Fibroblast of skin of abdomen (primary cell): ENCODE measurements at regions not wholly inside any gene's neighbourhood (a gene's known extent, or its start where the extent isn't known, plus 50 kb on each side); places are given as distances from the start of the nearest gene placed in this dataset.
"Not testable (repeated sequence)": the region's sequence is repeated elsewhere in the genome, so short reads cannot be mapped to it uniquely, and the experiment has no call there.

ENCODE experiments used
- DNase-seq: peaks from one replicate; pipeline ENCODE4 v3.0.0-alpha.2; 2013

DNA sequence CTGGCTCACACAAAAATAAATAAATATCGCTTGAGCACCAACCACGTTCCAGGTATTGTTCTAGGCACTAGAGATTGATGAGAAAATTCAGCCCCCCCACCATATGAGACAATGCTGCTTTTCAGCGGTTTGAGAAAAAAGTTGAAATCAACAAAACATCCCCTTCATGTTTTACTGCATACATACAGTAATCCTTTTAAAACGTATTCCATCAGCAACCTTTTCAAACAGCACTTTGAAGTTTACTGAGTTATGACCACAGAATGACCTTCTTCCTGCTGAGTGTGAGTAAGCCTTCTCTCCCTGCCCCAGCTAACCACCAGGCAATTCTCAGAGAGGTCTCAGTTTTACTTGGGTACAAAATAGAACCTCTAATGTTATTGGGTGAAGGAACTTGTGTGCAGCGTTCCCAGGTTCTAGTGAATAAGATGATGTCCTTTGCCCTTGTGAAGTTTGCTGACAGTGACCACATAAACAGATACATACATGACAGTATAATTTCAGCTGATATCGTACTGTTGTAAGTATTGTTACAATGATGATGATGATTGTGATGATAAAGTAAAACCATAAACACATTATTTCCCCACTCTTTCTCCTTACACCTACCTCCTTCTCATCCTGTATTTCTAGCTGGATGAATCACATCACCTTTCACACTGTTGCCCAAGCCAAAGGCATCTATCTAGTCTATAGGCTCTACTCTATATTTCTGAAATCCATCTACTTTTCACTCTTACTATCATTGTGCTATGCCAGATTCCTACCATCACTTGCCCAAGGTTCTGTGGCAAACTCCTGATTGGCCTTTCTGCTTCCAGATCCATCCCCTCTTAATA, 124.4 kb upstream of the KRR1 start:
- DNase-seq, result peak; percentile 87

DNA sequence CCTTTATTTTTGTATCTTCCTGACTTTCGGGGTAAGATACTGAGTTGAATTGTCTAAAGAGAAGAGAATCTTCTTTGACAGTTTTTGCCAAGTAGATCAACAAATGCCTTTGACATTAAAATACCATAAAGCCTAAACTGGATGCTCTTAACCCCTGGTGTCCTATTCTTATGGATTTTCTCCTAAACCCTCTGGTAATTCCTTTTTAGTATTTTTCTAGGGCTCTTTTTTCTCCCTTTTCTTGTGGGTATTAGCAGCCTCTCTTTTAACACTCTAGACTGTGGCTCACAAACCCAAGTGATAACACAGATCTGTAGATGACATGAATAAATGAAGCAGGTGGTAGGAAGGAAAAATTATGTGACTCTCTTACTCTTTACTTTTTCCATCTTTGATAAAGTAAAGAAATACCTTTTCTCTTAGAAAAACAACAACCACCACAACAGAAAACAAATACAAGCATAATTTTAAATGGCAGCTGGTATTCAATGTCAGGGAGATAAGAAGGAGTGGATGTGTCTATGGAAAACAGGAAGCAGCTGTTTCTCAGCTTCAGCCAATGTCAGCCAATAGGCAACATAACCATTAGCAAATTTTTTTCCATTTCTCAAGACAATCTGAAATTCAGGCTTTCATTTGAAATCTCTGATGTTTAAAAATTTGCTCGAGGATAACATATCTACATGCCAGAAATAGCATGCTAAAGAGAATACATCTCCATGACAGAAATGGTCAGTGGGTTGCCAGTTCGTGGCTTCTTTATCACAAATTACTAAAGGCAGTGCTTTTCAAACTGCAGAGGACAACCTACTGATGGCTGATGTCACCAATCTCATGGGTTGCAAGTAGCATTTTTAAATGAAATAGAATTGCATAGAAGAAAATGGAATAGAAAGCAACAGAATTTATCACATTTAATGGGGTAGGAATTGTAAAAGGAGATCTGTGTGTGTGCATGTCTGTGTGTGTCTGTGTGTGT, 123.1 kb upstream of the KRR1 start:
- no peak for DNase-seq

DNA sequence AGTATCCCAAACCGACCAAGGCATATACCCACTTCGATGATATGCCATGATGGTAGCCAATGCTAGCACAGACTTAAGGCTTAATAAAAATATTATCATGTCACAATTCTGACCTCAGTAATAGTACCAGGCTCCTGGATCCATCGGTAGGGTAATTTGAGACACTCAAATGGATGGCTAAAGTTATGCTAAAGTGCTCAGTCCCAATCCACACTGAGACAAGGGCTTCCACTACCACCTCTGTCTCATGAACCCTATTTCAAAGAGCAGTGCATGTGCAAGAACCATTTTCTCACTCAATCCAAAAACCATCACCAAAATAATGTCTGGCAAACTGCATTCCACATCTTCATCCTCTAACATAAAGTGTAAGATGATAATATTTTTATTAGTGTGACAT, 122.4 kb upstream of the KRR1 start:
- DNase-seq, result no peak

DNA sequence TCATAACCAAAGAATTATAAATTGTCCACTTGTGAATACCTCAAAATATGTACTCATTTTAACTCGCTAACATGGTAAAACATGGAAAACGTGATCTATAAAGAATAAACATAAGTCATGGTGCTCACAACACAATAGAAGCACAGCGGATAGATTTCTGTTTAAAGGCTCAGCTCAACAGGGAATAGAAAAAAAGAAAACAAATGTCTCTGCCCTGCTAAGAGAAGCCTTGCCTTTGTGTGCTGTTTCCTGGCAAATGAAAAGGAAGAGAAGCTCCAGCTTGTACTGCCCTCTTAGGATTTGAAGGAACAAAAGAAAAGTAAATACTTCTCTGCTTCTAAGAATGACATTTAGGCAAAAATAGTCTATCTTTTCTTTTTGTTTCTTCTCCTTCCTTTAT, 121.0 kb upstream of the KRR1 start:
- no peak for DNase-seq

DNA sequence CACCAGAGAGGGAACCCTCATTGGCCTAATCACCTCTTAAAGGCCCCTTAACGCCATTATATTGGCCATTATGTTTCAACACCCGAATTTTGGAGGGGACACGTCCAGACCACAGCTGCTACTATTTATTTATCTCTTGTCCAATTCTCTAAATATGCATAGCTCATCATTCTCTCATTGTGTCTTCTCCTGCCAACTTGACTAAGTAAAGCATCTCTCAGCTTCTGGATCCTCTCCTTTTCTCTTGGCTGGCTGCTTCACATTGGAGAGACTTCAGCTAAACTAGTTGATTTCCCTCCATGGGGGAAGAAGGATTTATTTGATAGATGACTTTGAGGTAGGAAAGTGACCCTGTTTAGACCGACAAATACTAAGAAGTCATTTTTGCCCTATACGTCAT, 120.4 kb upstream of the KRR1 start:
- DNase-seq, result no peak

DNA sequence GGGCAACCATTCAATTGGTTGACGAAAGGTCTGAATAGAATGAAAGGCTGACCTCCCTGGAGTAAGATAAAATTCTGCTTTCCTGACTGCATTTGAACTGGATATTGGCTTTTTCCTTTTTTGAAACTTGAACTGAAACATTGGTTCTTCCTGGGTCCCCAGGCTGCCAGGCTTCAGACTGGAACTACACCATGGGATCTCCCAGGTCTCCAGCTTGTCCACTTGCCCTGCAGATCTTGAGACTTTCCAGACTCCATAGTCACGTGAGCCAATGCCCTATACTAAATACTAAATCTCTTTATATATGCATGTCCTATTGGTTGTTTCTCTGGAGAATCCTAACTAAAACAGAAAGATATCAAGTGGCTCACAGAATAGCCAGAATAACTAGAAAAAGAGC, 118.7 kb upstream of the KRR1 start:
- DNase-seq, result no peak

DNA sequence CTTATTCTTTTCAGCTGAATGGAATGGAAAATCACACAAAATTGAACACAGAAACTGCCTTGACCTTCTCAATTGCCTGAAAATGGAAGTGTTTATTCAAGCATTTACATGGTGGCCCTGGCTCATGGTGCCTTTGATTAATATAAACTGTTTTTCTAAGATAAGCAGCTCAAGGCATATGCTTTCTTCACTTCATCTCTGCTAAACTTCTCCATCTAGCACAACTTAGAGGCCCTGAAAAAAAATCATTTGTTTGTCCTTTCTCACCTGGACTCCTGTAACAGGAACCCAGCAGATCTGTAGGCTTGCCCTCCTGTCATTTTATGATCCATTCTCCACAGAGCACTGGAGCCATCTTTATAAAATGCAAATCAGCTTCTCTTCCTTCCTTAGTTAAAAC, 117.5 kb upstream of the KRR1 start:
- no peak for DNase-seq

DNA sequence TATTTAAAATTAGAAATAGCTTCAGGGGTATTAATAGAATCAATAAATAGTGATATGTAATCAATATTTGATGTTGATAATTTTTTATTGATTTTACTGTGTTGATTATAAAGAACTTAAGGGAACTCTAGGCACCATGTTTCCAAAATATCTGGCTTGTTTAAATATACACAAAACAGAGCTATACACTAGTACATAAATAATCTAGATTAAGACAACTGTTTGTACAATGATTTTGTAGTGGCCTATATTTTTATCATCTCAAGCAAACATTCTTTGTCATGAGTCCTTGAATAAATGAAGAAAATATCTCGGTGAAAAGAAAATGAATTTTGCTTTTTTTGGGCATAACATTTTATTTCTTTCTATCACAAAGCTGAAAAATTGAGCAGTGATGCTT, 117.1 kb upstream of the KRR1 start:
- DNase-seq, result no peak

DNA sequence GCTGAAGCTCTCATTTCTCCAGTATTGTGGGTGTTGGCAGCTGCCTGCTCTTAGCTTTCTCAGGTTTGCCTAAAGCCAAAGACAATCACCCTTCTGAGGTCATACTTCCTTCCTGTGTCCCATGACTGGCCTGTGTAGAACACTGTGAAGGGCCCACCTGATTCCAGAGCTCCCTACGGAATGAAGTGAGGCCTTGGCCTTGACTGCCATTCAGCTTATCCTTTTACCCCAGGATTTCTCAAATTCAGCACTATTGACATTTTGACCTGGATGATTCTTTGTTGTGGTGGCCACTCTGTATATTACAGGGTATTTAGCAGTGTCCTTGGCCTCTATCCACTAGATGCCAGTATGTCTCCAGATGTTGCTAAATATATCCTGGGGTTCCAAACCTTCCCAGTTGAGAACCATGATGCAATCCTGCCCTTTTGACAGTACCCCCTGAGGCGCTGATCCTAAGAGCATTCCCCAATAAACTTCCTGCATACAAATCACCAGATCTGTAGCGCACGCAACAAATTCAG, 112.3 kb upstream of the KRR1 start:
- DNase-seq, result peak; percentile 25

DNA sequence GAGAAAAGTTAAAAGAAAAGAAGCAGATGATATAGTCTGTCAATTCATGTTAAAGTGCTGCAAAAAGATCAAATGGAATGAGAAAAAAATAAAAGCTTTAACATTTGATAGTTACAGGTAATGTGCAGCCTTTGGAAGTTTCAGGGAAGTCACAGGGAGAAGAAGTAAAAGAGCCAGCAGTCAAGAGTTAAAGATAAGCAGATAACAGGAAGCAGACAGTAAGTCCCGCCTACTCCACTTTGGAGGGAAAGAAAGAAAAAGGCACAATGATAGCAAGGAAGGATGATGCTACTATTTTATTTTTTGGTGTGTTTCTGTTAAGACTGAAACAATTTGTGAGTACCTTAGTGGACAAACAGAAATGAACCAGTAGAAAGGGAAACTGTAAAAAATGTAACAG, 111.1 kb upstream of the KRR1 start:
- no peak for DNase-seq

DNA sequence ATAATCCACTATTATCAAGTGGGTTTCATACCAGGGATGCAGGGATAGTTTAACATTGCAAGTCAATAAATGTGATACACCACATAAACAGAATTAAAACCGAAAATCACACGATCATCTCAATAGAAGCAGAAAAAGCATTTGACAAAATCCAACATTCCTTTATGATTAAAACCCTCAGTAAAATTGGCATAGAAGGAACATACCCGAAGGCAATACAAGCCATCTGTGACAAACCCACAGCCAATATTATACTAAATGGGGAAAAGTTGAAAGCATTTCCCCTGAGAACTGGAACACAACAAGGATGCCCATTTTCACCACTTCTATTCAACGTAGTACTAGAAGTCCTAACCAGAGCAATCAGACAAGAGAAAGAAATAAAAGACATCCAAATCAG, 103.0 kb upstream of the KRR1 start:
- not testable (repeated sequence) for DNase-seq

DNA sequence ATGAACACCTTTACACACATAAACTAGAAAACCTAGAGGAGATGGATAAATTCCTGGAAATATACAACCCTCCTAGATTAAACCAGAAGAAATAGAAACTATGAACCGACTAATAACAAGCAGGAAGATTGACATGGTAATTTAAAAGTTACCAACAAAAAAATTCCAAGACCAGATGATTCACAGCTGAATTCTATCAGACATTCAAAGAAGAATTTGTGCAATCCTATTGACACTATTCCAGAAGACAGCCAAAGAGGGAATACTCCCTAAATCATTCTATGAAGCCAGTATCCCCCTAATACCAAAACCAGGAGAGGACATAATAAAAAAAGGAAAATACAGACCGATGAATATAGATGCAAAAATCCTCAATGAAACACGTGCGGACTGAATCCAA, 102.6 kb upstream of the KRR1 start:
- DNase-seq, result peak; percentile 61

DNA sequence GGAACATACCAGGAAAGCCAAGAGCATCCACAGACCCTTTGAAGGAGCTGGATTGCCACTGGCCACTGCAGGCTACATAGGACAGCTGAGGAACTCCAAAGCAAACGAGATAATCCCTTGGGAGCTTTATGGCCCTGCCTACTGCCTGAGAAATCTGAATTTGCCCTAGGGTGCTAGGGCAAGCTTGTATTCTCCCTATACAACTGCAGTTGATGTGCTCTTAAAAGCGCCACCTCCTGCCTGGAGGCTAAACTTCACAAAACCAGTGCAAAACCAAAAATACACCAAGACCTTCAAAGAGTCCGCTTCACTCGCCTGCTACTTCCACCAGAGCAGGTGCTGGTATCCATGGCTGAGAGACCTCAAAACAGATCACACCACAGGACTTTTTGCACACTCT, 99.6 kb upstream of the KRR1 start:
- no peak for DNase-seq

DNA sequence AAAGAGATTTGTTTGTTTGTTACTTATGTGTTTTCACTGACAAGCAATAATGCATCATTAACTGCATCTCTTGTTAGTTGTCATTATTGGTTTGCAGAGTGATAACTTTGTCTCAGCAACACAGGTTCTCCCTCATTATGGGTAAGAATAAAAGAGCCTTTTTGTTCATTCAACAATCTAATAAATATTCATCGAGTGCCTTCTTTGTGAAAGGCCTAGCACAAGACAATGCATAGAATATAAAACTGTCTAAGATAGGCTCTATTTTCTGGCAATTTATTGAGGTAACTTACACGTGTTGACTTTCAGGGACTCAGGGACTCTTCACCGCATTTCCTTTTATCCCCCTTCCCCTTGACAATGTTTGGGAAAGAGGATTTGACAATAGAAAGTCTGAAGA, 95.5 kb upstream of the KRR1 start:
- DNase-seq, result no peak

DNA sequence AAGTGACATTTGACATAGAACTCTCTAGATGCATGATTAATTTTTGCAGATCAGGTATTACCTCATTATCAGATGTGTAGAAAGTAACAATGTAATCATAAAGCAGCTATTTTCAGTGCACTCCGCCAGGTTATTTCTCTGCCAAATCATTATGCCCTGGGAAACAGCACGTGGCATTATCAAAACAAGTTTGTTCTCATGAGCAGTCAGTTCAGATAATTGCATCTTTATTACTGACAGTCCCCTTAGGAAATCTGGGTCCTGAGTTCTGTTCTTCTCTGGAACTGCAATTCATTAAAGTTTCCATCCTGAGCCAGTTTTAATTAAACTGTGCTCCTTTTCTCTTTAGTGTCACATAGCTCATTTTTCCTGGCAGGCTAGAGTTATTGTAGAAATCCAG, 94.7 kb upstream of the KRR1 start:
- DNase-seq, result no peak

DNA sequence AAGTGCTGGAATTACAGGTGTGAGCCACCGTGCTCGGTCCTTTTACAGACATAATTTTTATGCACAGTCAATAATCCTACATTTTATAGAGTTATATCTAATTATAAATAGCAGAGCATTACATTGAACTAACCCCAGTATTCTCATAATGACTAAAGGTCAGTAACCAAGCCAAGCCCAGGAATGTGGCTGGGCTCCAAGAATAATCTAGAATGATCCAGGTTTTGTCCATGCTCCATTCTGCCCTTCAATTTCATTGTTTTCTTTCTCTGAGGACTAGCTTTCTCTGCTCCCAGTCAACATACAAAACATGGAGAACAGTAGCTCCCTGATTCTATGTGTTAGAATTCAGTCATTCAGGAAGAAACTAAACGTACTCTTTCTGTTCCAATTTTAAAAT, 92.1 kb upstream of the KRR1 start:
- no peak for DNase-seq

DNA sequence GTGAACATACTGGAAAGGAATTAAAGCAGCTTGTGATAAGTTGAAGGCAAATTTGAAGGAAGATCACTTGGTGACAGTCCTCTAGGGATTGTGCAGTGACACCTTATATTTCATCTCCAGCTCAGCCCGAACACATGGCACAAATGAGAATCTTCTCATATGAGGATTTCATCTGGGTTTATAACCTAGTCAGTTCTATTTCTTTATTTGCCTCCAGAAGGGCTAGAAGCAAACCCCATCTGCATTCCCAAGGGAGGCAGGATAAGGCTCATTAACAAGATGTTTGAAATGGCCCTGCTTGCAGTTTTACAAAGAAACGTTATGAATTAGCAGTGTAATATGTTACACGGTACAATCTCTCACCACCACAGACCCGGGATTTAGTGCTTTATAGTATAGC, 90.7 kb upstream of the KRR1 start:
- peak; percentile 20 for DNase-seq

DNA sequence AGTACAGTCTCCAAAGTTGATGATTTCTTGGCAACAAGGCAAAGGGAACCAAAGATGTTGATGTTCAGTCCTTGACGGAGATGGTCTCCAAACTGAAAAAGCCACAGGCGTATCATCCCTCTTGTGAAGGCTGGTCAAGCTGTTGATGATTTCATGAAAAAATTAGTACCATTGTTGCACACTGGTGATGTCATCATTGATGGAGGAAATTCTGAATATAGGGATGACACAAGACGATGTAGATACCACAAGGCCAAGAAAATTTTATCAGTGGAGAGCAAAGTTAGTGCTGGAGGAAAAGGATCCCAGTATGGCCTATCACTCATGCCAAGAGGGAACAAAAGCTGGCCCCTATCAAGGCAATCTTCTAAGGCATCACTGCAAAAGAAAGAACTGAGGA, 88.7 kb upstream of the KRR1 start:
- no peak for DNase-seq

DNA sequence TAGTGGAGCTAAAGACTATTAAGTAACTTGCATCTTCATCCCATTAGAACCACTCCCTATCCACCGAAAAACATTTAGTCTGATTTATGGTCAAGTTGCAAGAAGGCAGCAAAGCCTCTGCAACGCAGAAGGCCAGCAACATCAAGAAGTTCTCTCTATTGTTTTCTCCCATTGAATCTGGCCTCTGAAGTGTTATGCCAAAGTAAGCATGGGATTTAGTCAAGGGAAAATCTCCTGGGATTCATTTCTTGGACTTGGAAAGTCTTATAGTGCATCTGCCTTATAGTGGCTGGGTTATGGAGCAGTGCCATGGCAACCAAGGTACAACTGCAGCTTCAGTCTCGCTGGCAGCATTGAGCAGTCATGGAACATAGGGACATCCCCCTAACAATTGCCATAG, 87.7 kb upstream of the KRR1 start:
- DNase-seq, result no peak

DNA sequence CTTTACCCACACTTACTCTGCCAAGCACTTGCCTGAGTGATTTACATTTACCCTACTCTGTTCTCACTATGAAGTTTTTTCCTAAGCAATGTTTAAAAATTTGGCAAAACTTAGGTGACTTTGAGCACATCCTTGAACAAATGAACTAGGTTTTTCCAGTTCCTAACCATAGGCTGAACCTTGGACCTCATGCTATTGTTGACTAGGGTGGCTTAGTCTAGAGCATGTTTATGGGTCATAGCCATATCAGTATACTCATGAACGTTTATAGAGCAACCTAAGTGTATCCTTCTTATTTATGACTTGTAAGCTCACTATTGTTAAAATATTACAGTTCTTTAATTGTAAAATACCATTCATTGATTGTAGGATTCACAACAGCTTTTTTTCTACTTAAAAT, 85.0 kb upstream of the KRR1 start:
- DNase-seq, result no peak

DNA sequence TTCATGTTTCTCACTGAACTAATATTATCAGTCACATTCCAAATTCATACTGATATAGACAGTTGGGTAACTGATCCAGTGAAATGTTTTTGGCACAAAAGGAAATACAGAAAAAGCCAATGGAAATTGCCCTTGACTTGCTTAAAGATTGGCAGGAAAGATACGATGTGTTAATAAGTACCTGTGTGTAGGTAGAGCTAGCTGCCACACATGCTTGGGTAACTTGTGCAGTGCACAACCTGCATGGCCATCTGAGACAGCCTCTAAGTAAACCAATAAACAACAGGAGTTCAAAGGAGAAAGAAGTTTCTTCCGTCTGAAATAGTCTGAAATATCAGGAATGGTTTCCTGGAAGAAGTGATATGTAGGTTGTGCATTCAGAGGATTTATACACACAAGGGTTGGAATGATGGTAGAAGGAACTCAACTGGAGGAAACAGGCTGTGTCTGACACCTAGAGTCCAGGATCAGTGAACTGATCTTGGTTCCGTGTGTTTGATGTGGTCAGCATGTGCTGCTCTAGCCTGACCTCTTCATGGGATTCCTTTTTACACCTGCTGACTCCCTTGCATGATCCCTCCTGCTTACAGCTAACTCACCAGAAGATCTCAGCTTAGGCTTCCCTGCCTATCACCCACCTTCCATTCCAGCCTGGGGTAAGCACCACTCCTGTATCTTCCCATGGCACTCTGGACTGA, 81.4 kb upstream of the KRR1 start:
- DNase-seq, result no peak

DNA sequence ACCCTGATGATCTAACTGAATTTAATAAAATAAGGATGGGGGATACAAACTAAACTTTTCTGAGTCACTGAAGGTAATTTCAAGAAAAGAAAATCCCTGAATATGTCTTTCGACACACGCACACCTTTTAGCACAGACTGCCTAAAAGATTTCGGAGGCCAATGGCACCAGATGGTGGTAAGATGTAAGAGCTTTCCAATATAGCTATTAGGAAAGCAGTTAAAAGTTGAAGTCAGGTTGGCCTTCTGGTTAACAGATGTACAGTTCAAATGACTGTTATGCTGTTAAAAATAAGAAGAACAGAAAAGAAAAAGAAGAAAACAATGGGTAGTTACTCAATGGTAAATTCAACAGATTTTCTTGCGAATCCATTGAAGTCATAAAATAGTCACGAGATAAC, 80.7 kb upstream of the KRR1 start:
- peak; percentile 21 for DNase-seq

DNA sequence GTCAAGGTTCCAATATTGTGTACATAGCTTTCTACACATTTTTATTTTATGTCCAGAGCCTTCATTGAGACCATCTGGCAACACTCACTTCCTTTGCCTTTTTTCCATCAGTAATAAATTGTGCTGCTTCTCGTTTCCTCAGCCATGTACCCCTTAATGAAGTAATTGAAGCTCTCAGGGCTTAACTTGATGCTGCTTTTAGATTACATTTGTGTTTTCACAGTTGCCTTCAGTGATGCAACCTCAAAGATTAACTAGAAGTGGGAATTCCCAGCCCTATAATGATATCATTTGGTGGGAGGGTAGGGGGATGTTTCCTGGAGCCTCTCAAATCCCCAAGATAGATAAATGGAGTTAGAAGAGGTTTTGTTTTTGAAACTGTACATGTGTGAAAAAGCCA, 80.2 kb upstream of the KRR1 start:
- peak; percentile 38 for DNase-seq
